ENCODE measurements at regions not wholly inside any gene's neighbourhood (a gene's known extent, or its start where the extent isn't known, plus 50 kb on each side); places are given as distances from the start of the nearest gene placed in this dataset.

GRCh38 chr1:208668991-208669390 lies 424.8 kb upstream of the PLXNA2 start:
- TF ChIP-seq CTCF (IDR thresholded peaks at IDR 0.05) (no peak), POLR2A (IDR thresholded peaks at IDR 0.05; ENCODE audit: low read depth) (no peak), POLR2AphosphoS5 (IDR thresholded peaks at IDR 0.05) (no peak), EP300 (IDR thresholded peaks at IDR 0.05) (no peak)
